Stimulated activated CD4-positive, alpha-beta T cell treated with anti-CD3 and anti-CD28 coated beads, Interleukin-2, amount 100 ng/mL, for 4 hours (primary cell): ENCODE measurements at regions not wholly inside any gene's neighbourhood (a gene's known extent, or its start where the extent isn't known, plus 50 kb on each side); places are given as distances from the start of the nearest gene placed in this dataset.

Experiments
- DNase-seq: peaks from one replicate; pipeline ENCODE4 v3.0.0-alpha.2; 2020; ENCODE audit warnings: low read depth

DNA sequence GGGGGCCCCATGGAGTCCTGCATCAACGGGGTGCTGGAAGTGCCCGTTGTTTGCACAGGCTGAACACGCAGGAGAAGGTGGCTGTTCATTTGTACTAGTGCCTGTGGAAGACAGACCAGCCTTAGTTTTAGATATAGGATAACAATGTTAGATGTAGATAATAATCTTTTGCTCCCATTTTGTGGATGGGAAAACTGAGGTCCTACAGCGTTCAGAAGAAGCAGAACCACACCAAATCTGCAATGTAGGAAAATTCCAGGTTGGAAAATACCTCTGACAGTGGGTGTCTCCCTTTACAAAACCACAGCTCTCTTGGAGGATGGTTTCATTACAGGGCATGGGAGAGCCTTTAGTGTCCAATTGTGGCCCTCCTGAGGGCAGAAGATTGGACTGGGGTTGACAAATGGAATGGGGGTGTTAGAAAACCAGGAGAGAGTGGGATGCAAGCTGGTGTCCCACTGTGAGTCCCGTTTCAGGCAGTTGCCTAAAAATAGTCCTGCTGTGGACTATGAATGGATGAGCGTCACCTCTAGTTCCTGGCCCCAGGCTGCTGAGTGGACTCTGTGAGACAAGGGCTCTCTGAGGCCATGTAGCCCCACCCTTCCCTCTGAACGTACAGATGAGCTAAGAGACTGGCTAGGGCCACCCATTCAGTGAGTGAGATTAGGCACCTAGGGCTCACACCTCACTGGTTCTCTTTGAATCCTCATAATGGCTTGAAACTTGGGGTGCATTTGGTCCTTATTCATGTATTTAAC lies 508.8 kb downstream of the MN1 start:
- DNase-seq, result no peak

DNA sequence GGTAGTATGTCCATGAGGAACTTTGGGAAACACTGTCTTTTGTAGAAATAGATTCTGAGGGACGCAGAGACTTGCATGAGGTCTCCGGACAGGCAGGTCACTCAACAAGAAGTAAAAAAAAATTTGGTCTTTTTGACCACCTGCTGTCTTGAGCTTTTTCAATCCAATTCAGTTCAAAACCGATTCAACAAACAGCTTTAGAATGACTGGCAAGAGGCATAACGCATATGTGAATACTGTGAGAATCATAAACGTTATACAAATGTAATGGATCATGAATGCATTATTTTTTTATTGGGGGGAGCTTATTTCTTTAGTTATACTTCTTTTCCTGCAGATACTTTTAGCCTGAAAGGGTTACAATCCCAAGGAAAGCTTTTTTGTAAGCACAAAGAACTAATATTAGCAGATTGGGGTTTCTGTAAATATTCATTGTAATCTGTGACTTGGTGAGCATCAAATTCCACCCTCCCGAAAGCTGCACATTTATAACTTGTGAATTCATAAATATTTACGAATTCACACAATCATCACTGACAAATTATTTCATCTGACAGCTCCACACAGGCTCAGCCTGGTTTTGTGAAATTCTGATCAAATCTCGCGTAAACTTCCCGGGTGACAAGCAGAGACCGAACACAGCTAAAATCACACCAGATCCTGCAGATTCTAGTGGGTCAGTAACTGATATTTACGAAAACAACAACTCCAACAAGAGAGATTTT lies 507.7 kb downstream of the MN1 start:
- DNase-seq, result no peak

DNA sequence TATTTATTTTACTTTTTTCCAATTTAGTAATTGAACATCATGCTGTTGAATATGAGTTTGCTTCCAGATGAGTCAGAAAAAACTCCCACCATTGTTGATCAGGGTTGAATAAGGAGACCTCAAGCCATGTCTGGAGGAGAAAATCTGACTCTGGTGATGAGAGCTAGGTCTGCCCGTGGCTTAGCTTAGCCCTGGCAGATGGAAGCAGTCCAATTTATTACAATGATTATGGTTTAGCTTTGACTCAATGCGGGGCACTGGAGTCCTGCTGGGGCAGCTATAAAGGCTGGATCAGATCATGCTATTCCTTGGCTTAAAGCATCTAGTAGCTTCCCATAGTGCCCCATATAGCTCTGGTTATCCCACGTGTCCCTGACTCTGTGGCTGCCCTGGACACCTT lies 506.5 kb downstream of the MN1 start:
- no peak for DNase-seq

DNA sequence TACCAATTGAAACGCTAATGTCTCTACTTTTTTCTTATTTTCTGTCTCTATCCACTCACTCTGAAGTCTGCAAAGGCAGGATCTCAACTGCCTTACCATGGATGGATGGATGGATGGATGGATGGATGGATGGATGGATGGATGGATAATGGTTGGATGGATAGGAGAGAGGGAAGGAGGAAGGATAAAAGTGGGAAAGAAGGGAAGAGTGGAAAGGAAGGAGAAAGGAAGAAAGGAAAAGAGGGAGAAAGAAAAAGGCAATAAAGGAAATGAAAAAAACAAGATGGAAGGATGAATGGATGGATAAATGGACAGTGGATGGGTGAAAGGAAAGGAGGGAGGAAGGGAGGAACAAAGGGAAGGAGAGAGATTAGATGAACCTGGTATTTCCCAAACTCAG lies 506.0 kb downstream of the MN1 start:
- DNase-seq, result no peak

DNA sequence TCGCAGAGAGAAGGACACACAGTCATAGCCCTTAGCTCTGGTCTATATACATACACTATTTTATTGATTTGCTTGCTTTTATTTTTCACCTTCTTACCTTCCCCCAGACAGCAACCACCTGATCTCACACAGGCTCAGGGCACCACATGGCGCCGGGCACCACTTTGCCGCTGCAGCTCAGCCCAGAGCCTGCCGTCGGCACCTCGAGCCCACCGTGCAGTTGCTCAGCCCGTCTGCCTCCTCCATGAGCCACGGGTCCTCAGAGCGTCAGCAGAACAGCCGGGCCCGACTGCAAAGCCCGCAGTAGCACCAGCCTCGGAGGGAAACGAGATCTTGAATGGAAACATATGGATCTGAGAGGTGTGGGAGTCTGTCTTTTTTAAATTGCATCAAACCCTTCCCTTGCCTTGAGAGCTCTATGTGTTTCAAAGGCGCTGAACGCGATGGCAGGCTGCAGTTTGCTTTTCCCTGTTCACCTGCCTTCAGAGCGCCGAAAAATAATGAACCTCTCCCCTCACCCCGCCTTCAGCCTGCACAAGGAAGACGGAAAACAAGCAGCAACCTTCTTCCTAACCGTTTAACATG lies 505.4 kb downstream of the MN1 start:
- no peak for DNase-seq

DNA sequence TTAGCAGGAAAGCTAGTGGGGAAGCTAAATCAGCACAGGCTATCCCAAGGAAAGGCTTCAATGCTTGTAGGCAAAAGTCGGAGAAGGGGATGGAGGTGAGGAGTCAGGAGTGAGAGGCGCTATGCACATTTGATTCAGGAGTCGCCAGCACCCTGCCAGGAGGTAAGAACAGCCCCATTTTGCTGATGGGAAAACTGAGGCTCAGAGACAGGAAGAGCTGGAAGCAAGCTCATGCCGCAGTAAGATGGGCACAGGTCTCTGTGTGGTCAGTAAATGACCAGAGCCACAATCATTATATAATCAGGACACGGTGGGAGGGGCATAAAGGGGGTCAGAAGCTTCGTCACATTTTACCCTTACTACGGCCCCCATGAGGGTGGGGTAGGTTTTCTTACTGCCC lies 504.4 kb downstream of the MN1 start:
- DNase-seq, result no peak

DNA sequence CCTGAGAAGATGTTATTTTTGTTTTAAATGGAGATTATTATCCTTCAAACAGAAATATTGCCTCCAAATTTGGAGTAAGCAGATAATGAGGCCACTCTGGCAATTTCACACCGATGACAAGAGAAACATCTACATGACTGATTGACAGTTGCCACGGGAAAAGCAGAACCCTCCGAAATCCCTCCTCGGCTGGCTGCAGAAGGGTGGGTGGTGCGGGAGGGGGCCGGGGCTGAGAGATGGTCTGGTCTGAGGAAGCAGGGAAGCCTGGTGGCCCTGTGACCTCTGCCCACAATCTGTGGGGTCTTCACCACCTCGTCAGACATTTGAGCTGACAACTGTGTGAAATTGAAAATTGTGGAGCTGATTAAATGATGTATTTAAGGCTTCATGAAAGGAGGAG lies 503.2 kb downstream of the MN1 start:
- DNase-seq, result no peak

DNA sequence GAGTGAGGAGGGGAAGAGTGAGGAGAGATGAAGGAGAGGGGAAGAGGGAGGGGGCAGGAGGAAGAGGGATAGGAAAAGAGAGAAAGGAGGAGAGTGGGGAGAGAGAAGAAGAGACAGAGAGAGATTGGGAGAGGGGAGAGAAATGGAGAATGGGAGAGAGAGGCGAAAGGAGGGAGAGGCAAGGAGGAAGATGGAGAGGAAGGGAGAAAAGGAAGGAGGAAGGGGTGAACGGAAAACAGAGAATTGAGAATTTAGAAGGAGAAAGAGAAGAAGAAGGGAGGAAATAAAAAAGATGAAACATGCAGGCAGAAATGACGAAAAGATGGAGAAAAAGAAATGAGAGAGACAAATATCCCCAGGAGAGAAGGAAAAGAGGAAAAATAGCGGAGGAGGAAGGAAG lies 502.8 kb downstream of the MN1 start:
- no peak for DNase-seq

DNA sequence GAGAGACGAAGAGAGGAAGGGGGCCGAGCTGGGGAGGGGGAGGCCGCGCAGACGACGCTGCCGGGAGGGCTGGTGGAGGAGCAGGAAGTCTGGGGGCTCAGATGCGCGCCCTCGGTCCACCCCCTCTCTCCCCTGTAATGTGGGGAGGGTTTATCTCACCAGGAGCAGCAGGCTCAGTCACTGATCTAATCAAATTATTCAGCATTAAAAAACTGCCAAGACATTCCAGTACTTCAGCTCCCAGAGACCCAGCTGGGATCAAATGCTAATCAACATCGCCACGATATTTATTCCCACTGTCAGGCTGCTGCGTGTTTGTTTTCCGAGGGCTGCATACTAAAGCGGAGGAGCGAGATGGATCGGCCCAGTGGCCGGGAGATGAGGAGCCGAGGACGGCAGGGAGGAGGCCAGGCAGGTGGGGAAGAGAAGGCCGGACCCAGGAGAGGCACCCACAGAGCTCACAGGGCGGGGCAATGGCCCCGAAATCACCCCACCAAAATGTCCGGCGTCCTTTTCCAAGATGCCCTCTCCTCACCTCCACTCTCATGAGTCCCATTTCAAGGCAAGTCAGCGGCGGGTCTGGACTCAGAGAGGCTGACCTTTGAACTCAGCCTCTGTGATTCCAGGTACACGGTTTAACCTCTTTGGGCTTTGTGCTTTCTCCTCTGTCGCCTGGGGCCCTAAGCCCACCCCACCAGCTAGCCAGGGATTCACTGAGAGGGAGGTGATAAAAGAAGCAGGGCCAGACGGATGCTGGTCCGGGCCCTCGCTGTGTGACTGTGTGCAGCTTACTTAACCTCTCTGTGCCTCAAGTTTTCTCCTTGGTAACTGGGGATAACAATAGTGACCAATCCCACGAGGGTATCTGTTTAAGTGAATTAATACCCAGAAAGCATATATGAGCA lies 502.1 kb downstream of the MN1 start:
- no peak for DNase-seq

DNA sequence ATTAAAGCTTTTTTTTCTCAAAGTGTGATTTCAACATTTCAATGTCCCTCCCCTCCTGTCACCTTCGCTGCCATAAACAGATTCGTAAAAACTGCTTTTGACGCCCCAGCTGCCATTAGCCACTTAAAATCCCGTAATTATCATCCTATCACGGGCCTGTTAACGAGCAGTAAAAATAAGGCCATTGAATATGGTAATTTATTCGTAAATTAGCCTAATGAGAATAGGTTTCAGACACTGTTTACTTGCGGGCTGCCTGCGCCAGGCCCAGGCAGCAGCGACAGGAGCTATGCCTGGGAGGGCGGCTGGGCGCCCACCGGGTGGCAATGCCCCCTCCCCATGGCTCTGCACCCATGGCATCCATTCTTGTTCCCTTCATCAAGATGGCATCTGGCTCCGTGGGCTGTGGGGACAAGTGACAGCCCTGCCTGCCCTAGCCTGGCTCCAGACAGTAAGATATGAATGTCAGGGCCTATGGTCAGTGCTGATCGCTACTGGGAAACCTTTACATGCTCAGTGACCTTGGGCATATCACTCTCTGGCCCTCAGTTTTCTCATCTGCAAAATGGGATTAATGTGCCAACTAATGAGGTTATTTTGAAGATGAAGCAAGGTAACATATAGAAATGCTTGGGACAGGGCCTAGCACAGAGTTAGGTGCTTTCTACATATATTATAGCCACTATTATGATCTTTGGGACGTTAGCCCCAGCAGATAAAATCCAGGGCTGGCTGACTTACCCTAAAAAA lies 500.8 kb downstream of the MN1 start:
- no peak for DNase-seq

DNA sequence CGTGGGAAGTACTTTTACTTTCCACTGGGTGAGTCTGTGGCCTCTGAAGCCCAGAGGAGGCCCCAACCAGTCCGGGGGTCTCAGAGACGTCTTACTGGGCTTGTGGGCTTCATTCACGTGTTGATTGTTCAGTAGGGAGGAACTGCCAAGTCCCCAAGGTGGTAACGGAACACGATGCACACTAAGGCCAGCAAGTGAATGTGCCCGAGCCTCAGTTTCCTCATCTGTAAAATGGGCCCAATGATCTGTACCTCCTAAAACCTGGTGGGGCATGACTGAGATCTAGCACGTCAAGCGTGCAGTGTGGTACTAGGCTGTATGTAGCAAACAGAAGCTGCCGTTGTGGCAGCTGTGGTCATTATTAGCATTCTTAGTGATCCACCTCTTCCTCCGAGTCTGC lies 499.1 kb downstream of the MN1 start:
- DNase-seq, result no peak

DNA sequence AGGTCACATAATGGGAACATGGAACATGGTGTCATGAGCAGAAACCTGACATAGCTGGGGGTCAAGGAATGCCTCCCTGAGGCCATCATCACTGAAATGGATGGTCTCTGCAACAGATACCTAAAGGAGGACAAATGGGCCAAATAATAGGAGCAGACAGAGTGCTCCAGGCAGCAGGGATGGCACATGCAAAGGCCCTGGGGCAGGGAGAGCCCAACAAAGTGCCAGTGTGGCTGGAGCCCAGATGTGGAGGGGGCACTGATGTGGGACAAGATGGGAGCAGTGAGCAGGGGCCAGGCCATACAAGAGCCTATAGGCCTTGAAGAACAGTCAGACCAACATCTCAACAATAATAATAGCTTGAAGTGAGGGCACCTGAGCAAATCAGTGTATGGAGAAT lies 497.8 kb downstream of the MN1 start:
- DNase-seq, result no peak

DNA sequence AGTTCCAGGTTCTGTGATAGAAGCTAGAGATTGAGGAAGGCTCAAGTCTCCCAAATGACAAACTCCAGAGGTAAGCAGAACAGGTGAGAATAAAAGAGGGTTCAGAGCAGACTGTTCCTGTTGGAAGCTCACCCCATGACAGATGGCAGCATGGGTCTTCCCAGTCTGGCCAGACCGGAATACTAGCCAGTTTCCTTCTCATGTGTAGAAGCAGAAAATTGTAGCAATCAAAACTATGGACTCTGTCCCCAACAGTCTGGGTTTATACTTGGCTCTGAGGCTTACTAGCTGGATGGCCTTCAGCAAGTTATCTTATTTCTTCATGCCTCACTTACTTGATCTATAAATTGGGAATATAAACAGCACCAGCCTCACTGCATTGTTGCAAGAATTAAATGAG lies 494.8 kb downstream of the MN1 start:
- no peak for DNase-seq

DNA sequence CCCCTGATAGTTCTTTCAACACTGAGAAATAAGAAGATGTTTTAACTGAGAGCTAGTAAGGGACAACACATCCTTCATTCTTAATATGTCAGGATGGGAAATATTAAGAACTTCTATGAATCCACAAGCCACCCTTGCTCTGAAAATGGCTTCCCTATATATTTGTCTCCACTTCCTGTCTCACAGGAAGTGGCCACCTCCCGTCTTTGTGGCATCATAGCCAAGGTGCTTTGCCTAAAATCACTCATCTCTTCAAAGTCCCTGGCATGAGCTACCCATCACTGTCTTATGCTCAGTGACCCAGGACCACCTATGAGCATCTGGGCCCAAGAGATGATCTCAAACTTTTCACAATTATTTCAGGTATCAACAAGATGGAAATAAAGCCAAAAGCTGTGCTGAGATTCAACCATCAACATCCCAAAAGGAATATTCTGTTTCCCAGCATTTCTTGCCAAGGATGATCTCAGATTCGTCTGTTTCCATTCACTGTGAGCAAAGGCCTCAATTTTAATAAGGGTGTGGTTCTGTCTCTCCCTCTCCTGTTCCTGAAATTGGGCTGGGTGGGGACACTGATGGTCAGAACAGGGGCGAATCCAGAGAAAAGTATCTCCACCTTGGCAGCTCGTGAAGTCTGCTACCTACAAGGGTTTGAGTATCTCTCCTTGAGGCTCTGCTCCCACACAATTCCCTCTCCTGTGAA lies 493.9 kb downstream of the MN1 start:
- no peak for DNase-seq

DNA sequence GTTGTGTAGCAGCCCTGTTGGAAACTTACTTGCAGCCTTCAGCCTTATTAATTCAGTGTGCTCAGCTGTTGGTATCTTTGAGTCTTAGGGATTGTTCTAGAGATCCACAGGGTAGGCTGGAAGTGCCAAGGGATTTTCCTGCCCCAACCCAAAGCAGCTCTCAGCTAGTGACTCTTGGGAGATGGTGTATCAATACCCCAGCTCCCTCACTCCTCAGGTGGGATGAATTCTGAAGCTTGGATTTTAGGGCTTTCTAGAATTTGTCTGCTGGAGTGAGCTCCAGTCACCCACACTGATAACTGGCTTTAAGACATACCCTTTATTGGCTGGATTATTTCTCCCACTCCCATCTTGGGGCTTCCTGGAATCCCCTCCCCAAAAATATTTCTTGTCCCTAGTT lies 493.0 kb downstream of the MN1 start:
- DNase-seq, result no peak

DNA sequence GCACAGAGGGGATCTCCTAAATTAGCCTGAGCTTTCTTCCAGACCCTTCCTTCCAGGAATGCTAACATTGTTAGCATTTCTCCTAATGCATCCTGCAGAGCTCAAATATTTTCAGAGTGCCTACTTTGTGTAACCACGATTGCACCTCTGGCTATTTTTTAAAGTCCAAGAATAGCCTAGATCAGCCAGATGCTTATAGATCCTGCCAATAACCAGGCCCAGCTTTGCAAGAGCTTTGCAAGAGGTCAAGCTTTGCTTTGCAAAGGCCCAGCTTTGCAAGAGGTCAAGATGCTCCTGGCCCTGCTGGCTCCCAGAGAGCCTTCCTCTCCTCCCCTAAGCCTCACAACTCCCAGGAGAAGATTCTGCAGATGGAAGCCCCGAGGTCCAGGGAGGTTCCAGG lies 491.9 kb downstream of the MN1 start:
- DNase-seq, result no peak

DNA sequence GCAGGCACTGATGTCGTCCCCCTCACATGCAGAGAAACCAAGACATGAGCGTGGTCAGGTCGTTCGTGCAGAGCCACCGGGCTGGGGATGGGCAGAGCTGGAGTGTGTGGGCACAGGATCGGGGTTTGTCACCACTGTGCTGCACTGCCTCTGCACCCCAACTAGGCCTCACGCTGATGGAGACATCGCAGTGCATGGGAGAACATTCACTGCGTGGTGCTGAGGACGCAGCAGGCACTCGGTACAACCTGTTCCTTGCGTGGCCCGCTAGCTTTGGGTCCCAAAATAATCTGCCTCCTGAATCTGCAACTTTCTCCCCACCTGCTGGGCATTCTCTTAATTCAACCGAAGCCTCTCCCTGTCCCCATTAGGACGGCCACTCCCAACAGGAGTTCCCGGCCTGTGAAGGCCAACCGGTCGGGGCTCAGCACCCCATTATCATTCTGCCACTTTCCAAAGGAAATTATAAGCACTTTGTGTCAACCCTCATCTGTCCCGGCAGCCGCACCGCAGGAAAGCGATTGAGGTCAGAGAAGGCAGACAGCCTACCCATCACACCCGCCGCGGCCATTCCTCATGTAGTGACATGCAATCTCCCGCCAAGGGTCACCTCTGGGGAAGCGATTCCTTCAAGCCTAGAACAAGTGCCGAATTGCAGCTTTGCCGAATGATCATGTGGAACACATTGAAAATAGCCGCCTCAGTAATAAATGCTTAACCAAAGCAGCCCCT lies 490.4 kb downstream of the MN1 start:
- DNase-seq, result no peak

DNA sequence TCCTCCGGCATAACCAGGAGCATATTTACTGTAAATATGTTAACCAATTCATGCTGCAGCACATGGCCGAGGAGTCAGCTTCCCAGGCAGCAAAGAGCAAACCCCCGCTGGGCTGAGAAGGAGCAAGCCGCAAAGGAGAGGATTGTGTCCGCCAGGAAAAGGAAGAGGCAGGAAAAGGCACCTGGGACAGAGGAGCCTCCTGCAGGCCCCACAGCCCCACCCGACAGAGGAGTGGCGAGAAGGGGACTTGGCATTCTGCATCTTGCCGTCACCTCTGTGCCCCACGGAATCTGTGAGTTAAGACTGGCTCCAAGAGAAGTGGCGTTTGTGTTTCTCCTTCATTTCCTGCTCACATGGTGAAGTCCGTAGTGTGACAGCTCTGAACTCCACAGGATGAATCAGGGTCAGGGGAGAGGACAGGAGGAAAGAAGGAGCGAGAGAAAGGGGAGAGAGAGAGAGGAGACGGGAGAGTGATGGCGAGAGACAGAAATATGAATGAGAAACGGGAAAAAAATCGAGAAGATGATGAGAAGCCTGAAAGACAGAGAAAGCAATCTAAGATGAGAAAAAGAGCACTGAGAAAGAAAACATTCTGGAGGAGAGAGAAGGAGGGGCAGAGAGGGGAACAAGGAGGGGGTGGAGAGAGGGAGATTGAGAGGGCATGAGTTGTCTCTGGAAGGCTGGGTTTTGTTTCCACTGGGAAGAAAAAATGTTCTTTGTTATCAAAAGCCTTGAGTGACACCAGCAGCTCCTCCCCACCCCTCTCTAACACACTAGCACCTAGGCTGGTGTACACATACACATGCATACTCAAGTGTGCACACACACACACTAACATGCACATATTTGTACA lies 489.6 kb downstream of the MN1 start:
- no peak for DNase-seq

DNA sequence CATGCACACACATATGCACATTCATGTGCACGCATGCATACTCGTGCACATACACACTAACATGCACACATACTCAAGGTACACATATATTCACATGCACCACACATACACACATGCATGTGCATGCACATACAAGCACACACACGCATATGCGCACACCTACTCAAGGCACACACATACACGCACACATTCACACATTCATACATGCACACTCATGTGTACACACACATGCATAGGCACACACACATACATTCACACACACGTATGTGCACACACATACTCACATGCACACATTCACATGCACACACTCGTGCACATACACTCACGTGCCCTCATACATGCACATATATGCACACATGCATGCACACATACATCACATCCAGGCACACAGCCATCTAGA lies 489.0 kb downstream of the MN1 start:
- no peak for DNase-seq
